ENCODE measurements at regions not wholly inside any gene's neighbourhood (a gene's known extent, or its start where the extent isn't known, plus 50 kb on each side); places are given as distances from the start of the nearest gene placed in this dataset.

DNA sequence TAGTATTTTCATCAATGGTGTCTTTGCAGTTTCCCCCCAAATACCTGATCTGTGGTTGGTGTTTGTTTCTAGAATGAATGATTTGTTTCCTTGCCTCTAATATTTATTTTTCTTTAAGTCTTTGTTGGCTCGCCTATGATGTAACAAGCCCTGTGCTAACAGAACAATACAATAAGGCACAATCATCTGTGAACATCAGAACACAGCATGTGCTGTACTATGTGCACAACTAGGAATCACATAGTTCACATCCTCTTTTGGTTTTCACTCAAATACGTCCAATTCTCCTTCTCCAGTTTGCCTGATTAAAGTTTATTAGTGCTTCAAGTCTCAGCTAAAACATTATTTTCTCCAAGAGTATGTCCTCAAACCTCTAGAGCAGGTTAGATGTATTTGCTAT is 613.1 kb downstream of the EPHA7 start:
- no peak for TF ChIP-seq CTCF (IDR thresholded peaks at IDR 0.05; ENCODE audit: extremely low read depth, missing control alignments)
- no peak for DNase-seq (ENCODE audit: low spot score)

- no peak for TF ChIP-seq CTCF (IDR thresholded peaks at IDR 0.05; ENCODE audit: extremely low read depth, missing control alignments)
These were observed 628.0 kb downstream of the EPHA7 start for GRCh38 chr6:92791403-92791802.

DNA sequence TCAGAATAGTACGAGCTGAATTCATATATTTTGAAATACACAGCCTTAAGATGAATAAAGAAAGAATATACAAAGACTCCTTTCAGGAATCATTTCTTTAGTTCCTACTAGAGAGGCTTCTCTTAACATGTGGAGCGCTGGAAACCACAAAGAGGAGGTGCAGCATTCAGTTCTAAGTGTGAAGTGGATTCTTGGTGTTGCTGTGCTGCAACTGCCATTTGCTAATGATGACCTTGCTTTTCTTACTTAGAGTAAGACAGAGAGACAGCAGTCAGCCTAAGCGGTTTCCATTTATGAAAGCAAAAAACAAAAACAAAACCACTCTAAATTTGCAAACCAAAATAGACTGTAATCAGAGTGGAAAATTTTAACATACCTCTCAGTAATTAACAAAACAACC is 629.0 kb downstream of the EPHA7 start:
- no peak for DNase-seq (ENCODE audit: low spot score)
- TF ChIP-seq CTCF (IDR thresholded peaks at IDR 0.05; ENCODE audit: extremely low read depth, missing control alignments), result no peak

More at GRCh38 chr6:92791403-92791802, 628.0 kb downstream of the EPHA7 start:
- DNase-seq (ENCODE audit: low spot score), result no peak

DNA sequence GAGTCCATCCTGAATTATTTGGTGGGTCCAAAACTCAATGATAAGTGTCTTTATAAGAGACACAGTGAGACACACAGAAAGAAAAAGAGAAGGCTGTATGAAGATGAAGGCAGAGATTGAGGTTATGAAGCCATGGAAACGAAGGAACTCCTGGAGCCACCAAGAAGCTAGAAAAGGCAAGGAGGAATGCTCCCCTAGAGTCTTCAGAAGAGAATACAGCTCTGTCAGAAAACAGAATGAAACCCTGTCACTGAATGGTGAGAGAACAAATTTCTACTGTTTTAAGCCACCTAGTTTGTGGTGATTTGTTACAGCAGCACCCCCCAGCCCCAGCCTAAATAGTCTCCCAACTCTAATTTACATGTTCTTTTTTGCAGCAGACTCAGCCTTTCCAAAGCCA is 635.1 kb downstream of the EPHA7 start:
- DNase-seq (ENCODE audit: low spot score), result no peak
- TF ChIP-seq CTCF (IDR thresholded peaks at IDR 0.05; ENCODE audit: extremely low read depth, missing control alignments), result no peak

DNA sequence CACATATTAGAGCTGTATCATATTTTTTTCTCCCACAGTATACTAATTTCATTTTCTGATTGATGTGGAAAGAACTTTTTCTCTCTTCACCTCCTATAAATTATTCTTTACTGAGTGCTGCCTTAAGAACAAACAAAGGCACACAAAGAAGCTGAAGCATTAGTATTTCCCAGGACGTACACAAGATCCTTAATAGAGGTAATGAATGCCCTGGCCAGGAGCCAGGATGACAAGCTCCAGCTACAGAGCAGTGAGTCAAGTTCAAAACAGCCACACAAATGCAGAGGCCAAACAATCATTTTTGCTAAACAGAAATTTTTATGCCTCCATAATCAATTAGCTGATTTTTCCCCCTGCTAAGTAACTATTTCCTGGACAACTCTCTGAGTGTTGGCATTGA is 639.6 kb downstream of the EPHA7 start:
- DNase-seq (ENCODE audit: low spot score), result no peak
- no peak for TF ChIP-seq CTCF (IDR thresholded peaks at IDR 0.05; ENCODE audit: extremely low read depth, missing control alignments)

DNA sequence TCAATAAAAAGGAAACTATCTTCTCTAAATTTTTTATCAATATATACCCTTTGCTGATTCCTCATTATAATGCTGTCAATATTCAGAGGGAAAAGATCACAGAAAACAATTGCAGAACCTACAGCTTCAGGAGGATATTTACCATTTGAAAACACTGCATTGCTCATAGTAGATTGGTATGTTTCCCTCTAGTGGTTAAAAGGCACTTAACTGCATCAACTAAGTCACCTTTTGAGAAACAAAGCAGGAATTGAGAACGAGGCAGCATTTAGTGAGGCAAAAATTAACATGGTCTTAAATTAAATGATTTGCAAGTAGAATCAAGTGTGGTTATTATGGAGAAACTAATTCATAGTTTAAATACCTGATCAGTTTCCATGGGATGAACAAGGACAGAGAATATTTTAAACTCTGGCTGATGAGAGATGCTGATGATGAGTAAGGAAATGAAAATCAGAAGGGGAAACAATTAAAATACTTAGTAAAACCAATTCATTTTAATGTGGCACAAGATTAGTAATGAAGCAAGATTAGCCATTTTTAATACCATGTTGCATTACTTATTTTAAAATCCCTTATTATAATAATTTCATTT is 642.1 kb downstream of the EPHA7 start:
- no peak for DNase-seq (ENCODE audit: low spot score)
- TF ChIP-seq CTCF (IDR thresholded peaks at IDR 0.05; ENCODE audit: extremely low read depth, missing control alignments), result peak; percentile 38

DNA sequence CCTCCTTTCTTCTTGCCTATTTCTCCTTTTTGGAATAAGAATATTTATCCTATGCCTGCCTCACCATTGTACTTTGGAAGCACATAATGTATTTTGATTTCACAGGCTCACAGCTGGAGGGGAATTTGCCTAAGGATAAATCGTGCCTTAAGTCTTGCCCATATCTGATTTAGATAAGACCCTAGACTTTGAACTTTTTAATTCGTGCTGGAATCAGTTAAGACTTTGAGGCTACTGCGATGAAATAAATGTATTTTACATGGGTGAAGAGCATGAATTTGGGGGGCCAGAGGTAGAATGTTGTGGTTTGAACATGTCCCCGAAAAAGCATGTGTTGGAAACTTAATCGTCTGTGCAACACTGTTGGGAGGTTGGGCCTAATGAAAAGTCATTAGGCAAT is 648.8 kb downstream of the EPHA7 start:
- no peak for DNase-seq (ENCODE audit: low spot score)
- TF ChIP-seq CTCF (IDR thresholded peaks at IDR 0.05; ENCODE audit: extremely low read depth, missing control alignments), result no peak

Data from GM20000 (cell line).